ENCODE measurements at regions not wholly inside any gene's neighbourhood (a gene's known extent, or its start where the extent isn't known, plus 50 kb on each side); places are given as distances from the start of the nearest gene placed in this dataset.

- TF ChIP-seq POLR2AphosphoS5 (IDR thresholded peaks at IDR 0.05; ENCODE audit: borderline replicate concordance, low read depth, low read length) (no peak), EZH2 (IDR thresholded peaks at IDR 0.05) (no peak), FOXP2 (optimal IDR thresholded peaks at IDR 0.05; ENCODE audit: control extremely low read depth, extremely low read length, insufficient read depth) (no peak)
Observed at GRCh38 chr5:167594750-167595149, 696.7 kb upstream of the WWC1 start.
